D721Med (cell line): ENCODE measurements at regions not wholly inside any gene's neighbourhood (a gene's known extent, or its start where the extent isn't known, plus 50 kb on each side); places are given as distances from the start of the nearest gene placed in this dataset.

Experiments
- DNase-seq: peaks from one replicate; pipeline ENCODE4 v3.0.0; 2011; ENCODE audit warnings: low spot score; ENCODE audit not compliant: insufficient read length
- FAIRE-seq: peaks from 2 replicates; lab custom pipeline; 2011; peaks lifted over from hg19 to GRCh38; lab: Jason Lieb, UNC
- TF ChIP-seq, protein P1 (sequence below): IDR thresholded peaks from 2 replicates; pipeline ENCODE4 v1.5.1; 2012; ENCODE audit warnings: mild to moderate bottlenecking, control low read depth; ENCODE audit not compliant: insufficient read depth; ENCODE audit errors: missing control alignments

DNA sequence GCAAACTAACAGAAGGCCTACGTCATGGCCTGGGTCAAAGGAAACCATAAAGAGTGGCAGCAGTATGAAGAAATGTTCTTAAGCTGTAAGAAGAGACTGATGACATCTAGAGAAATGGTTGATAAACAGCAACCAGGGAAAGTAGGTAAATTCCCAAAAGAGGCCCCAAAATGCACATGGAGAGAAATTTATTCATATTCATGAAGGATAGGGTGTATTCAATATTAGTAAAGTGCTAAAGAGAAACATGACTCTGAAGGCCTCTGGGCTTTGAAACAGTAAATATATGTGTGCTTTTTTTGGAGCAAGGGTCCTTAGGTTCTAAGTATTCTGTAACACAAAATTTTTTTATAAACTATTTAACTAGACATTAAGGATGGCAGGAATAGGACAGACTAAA is 149.7 kb upstream of the GRIA1 start:
- TF ChIP-seq, protein P1, sequence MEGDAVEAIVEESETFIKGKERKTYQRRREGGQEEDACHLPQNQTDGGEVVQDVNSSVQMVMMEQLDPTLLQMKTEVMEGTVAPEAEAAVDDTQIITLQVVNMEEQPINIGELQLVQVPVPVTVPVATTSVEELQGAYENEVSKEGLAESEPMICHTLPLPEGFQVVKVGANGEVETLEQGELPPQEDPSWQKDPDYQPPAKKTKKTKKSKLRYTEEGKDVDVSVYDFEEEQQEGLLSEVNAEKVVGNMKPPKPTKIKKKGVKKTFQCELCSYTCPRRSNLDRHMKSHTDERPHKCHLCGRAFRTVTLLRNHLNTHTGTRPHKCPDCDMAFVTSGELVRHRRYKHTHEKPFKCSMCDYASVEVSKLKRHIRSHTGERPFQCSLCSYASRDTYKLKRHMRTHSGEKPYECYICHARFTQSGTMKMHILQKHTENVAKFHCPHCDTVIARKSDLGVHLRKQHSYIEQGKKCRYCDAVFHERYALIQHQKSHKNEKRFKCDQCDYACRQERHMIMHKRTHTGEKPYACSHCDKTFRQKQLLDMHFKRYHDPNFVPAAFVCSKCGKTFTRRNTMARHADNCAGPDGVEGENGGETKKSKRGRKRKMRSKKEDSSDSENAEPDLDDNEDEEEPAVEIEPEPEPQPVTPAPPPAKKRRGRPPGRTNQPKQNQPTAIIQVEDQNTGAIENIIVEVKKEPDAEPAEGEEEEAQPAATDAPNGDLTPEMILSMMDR: no peak
- DNase-seq: no peak
- no peak for FAIRE-seq

DNA sequence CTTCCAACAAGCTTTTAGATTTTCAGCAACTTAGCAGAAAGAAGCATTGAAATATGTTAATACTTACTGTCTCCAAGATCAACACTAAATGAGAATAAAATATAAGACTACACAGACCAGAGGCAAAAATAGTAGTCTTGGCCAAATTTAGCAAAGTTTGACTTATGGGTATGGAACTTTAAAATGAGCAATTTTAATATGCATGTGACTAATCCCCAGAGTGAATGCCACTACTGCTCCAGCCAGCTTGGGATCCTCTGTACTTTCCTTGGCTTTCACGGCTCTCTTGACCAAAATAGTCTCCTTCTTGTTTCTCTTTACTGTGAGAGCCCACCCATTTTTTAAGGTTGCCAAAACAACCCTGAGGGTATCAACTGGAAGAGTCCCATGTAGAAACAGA is 148.0 kb upstream of the GRIA1 start:
- TF ChIP-seq, protein P1: no peak
- FAIRE-seq: no peak
- DNase-seq: no peak

DNA sequence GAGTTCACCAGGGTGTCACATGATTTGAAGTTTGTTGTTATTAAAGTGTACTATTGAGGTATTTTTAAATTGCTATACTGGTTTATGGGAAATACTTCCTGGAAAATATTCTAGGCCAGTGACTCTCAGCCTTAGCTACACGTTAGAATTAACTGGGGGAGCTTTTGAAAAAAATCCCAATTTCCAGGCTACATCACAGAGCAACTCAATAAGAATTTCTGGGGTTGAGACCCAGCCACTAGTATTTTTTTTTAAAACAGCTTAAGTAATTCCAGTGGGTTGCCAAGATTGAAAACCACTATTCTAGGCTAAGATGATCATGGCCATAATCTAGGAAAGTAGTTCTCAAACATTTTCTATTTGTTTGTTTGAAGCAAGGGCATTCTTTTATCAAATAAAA is 142.9 kb upstream of the GRIA1 start:
- FAIRE-seq: no peak
- DNase-seq: no peak

GRCh38 chr5:153350175-153350883 is 140.1 kb upstream of the GRIA1 start:
- TF ChIP-seq, protein P1: no peak
- DNase-seq (no peak), FAIRE-seq (no peak)

More for the DNA sequence above, 142.9 kb upstream of the GRIA1 start:
- TF ChIP-seq, protein P1: no peak

DNA sequence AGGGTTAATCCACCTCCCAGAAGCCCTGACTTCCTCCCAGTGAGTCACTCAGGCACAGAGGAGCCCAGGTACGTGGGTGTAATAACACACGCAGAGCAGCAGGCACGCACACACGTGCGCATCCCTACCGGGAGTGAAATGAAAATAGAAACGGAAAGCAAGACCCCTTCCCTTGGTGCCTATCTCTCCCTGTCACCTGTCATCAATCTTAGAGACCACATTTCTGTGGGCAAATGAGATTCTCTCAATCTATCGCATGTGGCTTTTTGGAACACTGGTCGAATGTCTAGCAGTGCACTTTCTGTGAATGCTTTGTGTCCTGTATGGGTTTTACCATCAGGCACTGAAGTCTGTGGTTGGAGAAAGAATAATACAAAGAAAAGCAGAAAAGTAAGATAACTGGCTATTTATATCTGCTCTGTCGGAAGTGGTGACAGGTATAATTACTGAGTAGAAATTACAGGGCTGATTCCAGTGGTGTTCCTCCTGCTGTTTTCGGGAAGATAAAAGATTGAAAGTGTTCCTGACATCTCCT is 137.7 kb upstream of the GRIA1 start:
- DNase-seq (no peak), FAIRE-seq (no peak)
- TF ChIP-seq, protein P1: no peak

DNA sequence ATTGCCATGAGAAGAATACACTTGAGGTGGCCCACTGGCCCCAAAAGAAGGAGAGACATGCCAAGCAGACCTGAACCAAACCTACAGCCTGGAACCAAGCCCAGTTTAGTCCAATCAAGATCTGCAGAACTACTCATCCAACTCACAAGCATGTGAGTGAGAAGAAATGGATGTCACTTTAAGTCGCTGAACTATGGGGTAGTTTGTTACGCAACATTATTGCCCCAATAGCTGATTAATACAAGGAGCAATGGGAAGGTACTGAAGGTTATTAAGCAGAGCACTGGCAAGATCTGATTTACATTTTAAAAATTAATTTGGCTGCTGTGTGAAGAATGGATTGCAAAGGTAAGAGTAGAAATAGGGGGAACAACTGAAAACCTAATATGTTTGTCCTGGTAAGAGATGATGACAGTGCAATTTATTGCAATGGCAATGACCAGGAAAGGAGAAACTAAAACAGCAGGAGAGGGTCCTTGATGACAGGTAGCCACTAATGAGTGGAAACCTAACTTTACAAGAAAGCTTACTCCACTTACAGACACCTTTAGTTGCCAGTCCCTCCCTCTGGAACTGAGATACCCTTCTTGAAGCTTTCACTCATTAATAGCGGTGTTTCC is 132.9 kb upstream of the GRIA1 start:
- DNase-seq (no peak), FAIRE-seq (no peak)
- TF ChIP-seq, protein P1: no peak
